ENCODE measurements at regions not wholly inside any gene's neighbourhood (a gene's known extent, or its start where the extent isn't known, plus 50 kb on each side); places are given as distances from the start of the nearest gene placed in this dataset.

DNA sequence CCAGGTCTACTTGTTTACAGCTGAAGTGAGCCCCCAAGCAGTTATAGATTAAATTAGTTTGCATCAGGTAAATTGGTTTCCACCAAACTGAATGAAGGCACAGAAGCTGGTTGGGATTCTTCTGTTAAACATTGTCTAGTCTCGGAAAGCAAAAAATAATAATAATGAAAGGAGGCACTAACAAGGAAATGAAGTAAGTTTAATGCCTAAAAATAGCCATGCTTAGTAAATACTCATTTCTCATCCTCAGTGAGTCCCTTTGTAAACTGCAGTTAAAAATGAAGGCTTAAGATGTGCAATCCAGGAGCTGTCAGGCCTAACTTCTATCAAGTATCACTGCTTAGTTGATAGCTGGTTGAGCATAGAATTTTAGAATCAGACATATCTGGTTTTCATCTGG lies 113.5 kb downstream of the BTG1 start:
- DNase-seq (ENCODE audit: low read depth in 2 of 2) = no peak

DNA sequence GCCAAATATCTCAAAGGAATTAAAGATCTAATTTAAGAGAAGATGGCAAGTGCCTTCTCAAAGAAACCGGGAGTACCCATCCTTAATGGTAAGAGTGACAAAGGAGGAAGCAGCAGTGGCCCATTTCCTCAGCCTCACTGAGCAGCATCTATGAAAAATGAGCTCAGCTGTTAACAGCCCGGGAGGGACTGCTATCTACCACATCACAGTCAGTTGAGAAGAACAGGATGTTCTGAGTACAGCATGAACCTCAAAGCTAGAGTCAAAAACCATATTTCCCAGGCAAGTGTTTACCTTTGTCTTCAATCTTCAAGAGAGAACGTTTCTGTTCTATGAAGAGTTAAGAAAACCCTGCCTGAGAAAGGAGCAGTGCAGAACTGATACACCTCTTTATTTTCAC lies 115.0 kb downstream of the BTG1 start:
- DNase-seq (ENCODE audit: low read depth in 2 of 2) = peak in 1 of 2 donors; percentile 8

DNA sequence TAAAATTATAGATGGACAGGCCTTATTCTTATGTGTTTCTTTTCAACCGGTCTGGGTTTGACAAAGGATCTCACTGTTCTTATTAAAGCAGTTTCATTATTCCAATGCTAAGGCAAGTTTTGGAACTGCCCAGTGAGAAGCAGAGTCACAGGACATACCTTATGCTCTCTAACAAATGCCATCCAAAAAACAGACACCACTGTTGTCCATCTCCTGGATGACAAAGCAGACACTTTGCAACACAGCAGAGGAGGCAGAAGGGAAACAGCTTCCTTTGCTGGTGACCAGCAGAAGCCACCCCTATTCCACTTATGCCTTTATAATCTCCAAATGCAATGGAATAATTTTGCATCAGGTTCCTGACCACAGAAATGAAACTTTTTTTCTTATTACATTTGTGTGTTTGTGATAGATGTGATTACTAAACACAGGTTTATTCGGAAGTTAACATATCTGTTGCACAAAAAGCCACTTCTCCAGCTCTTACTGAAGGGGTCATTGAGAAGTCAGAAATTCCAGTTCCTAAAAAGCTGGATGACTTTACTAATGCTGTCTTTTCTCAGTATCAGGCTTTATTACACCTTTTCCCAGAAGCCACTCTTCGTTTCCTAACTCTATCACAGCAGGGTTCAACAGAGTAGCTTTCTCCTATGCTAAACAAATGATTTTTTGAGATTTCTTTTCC lies 115.6 kb downstream of the BTG1 start:
- no peak for DNase-seq (ENCODE audit: low read depth in 2 of 2)

DNA sequence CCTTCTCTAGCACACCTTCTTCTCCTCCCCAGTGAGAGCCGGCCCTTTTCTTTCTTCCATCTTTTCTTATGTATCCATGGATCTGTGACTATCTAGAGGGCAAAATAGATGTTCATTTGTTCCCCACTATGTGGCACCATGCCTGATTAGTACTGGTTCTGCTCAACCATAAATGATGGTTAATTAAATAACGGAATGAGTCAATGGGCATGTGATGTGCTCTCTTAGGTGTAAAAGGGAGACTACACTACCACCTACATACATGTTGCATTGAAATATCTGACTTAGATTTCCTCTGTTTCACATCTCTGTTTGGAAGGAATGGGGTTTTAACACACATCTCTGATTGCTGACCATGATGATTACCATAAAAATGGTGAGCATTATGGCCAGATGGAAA lies 116.5 kb downstream of the BTG1 start:
- DNase-seq (ENCODE audit: low read depth in 2 of 2) = no peak

DNA sequence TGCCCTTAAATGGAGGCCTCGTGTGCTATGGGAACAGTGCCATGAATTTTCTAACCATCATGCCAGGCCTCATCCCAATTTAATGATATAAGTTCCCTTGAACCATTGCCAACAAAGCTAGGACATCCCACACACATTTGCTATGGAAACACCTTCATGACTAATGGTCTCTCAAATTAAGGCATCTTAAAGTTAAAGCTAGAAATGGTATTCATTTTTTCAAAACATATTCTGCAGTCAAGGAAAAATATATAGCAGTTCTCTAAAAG lies 117.3 kb downstream of the BTG1 start:
- DNase-seq (ENCODE audit: low read depth in 2 of 2) = no peak

DNA sequence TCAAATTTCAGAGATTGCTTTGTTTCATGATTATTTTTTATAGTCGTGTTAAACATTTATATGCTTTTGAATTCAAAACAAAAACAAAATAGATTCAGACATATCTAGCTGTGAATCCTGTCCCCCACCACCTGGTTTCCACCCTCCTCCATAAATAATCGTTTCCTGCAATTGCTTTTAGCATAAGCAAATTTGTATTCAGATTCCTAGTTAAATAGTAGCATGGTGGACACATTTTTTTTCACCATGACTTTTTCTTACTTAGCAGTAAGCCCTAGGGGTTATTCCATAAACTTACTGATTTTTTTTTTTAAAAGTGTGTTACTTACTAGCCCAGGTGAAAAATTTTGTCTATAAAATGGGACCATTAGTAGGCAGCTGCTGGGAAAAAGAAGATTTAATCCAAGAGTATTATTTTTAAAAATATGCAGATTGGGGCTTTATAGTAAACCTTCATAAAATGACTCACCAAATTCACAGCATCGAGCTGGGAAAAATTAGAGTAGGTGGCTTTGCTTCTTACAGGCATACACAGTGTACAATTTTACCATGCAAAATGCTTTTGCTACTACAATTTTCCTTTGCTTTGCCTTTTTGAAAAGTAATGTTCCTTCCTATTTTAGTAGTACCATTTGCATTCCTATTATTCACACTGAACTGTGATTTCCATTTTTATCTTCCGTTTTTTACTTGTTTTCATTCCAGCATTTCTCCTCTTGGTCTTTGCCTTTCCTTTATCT lies 117.8 kb downstream of the BTG1 start:
- DNase-seq (ENCODE audit: low read depth in 2 of 2) = no peak

DNA sequence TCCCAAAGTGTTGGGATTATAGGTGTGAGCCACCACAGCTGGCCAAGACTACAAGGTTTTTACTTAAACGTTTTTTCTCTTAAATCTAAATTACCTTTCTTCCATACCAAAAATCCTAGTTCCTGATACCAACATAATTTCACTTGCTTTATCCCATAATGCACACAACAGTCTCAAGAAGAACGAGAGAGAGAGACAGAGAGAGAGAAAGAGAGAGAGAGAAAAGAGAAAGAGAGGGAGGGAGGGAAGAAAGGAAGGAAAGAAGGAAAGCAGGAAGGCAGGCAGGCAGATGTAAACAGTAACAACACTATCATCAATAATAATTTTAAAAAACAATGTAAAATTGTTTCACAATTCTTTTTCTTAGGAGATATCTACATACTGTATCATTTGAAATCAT lies 118.4 kb downstream of the BTG1 start:
- no peak for DNase-seq (ENCODE audit: low read depth in 2 of 2)

DNA sequence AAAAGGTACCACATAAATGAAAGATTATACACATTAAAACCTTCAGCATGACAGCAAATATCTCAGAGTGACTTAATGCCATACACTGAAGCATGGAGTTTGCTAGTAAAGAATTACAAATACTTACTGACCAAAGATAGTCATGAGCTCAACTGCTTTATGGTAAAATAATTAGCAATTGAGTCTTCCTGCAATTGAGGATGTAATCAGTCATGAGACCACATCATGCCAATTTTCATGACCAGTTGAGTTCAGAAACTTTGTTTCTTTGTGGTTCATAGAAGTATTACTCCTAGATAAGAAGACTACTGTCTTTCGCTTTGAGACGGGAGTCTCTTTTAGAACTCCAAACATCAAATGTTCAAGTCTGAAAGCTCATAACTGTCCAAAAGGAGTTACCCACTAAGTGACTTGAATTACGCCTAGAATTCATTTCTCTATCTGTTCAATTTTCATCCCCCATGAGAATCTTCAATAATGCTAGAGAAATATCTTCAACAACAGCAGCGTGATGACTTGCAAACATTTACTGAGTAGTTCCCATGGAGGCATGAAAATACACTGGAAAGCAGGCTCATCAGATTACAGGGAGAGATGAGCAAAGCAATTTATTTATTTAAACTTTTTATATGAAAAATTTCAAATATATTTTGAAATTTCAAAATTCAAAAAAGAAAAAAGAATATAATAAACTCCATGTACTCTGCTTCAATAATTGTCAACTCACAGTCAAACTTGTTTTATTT lies 120.0 kb downstream of the BTG1 start:
- DNase-seq (ENCODE audit: low read depth in 2 of 2) = no peak

DNA sequence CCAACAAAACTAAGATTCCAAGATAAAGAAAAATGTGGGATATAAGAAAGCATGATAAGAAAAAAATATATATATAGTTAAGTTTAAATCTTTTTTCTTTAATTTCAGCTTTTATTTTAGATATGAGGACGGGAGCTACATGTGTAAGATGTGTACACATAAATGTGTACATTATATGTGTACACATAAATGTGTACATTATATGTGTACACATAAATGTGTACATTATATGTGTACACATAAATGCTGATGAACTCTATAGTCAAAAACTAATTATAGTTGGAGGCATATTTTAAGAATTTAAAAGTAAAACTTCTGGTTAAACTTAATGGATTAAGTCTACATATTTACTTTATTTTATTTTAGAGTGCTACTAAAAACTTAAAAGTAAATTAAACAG lies 123.6 kb downstream of the BTG1 start:
- DNase-seq (ENCODE audit: low read depth in 2 of 2) = no peak

DNA sequence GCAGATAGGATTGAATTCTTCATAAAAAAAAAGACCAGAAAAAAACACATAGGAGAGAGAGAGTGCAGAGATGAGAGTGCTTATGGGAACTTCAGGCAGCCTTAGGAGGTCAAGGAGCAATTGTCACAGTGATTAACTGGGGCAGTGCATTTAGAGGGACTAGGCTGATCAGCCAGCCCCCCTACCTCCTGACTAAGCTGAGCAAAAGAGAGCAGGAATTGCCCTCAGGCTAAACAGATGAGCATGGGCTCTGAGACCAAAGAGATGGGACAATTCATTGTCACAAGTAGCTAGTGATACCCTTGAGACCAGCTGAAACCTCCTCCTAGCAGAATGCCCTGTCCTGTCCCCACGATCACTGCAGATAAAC lies 124.0 kb downstream of the BTG1 start:
- no peak for DNase-seq (ENCODE audit: low read depth in 2 of 2)

DNA sequence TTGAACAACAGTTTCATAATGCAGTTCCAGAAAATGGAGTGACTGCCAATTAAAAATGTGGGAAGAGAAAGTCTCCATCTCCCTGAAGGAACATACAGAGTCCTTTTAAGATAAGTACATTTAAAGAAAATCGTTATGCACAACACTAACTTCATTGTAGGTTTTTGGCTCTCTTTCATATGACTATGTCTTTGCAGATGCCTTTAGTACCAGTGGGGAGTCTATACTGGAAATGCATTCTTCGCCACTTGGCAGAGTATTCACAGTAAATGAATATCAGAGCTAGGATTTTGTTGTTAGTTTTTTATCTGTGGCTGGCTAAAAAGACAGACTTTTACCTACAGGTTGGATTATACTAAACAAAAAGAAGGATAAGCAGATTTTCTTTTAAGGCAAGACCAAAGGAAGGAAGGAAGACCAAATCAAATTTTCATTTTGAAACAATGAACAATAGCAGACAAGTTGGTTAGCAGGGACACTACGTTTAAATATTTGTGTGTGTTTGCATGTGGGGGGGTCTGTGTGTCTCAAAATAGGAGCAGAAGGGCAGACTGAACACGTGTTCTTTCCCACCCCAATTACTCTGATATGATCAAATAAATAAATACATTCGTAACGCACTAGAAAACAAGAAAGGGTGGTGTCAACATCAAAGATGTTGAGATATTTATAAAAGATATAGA lies 124.5 kb downstream of the BTG1 start:
- no peak for DNase-seq (ENCODE audit: low read depth in 2 of 2)

DNA sequence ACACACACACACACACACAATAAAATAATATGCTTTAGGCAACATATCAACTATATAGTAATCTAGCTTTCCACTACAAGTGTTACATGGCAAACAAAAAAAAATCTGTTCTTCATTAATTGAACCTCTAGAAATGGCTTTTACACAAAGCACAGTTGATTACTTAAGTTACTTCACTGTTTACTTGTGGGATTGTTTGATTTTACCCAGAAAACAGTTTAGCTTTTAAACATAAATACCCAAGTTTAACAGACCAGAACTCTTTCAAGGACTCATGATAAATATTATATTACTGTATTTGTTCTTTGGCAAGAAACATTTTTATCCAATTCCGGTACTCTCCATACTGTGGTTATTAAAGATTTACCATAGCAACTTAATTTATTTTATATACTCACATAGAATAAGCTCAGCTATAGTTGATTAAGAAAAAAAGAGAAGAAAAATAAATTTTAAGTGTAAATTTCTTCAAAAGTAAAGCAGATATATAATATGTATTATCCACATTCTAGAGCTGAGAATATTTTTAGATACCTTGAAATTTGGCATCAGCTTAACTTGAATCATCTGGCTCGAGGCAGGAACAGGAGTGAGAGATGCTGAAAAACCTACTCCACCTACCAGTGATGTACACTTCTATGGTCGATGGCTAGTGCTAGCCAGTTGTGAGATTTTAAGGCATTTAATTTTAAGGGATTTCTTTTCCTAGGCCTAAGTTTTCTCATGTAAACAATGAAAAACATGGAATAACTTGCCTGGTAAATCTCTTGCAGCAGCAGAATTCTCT lies 126.0 kb downstream of the BTG1 start:
- DNase-seq (ENCODE audit: low read depth in 2 of 2) = no peak

DNA sequence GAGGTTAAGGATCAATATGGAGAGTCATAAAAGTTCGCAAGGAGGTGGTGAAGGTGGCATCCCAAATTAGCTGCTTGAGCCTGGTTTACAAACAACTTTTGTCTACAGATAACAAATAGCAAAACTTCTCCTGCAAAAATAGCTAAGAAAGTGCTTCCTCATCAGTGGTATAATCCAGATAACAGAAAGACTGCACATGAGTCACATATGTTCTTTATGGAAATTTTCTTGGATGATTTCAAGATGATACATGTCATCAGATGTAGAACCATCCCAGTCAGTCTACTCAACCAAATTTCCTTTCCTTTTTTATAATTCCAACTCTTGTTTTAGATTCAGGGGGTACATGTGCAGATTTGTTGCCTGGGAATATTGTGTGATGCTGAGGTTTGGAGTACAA lies 133.0 kb downstream of the BTG1 start:
- no peak for DNase-seq (ENCODE audit: low read depth in 2 of 2)

DNA sequence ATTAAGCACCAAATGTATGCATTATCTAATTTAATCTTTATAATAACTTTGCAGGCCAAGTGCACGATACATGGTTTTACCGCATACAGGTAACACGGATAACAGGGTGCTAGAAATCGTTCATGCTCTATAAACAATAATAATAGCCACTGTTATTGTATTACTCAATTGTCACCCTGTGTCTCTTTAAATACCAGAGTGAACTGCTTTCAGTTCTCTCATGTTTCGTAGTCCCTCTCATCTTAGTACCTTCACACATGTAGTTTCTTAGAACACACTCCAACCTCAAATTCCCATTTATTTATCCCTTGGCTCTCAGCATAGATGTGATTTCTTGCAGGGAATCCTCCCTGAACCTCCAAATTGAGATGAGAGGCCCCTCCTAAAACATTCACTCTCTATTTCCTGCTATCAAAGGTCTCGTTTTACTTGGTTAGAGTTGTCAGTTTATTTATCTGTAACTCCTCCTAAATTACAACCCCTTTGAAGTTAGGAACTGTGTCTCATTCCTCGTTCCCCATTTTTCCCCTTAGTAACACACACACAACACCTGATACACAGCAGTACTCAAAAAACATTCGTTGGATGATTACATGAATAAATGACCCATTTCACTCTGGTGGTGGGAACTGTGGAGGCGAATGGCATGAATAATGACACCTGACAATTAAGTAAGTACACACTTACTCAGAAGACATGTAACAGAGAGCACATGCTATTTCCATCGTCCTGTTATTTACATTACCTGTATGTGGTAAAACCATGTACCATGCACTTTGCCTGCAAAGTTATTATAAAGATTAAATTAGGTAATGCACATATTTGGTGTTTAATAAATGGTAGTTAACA lies 134.6 kb downstream of the BTG1 start:
- DNase-seq (ENCODE audit: low read depth in 2 of 2) = no peak

DNA sequence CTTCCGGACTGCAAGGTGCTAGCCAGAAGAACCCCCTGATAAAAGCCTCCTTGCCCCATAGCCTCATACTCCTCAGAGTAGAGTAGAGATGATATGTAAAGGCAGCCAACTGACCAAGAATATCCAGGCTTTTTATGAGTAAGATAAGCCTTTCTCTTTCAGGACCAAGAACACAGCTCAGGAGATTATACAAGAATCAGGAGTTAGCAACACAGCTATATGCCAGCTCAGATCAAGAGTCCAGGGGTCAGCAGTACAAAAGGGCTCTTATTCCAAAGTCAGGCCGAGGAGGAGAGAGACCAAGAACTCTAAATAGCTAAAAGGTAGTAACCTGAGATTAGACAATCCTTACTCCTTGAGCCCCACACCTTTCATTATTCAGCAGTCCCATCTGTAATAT lies 135.3 kb downstream of the BTG1 start:
- DNase-seq (ENCODE audit: low read depth in 2 of 2) = no peak

DNA sequence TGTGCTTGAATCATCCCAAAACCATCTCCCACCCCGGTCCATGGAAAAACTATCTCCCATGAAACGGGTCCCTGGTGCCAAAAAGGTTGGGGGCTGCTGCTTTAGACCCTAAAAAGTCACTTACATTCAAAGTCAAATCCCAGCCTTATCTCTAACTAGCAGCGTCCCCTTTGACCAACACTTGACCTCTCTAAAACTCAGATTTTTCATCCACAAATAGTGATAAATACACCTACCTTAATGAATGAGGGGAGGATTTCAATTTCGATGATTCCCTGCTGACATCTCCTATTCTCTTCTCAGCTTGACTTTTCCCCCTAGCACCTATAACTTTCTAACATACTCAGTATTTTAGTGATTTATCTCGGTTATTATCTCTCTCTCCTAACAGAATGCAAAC lies 137.3 kb downstream of the BTG1 start:
- no peak for DNase-seq (ENCODE audit: low read depth in 2 of 2)

DNA sequence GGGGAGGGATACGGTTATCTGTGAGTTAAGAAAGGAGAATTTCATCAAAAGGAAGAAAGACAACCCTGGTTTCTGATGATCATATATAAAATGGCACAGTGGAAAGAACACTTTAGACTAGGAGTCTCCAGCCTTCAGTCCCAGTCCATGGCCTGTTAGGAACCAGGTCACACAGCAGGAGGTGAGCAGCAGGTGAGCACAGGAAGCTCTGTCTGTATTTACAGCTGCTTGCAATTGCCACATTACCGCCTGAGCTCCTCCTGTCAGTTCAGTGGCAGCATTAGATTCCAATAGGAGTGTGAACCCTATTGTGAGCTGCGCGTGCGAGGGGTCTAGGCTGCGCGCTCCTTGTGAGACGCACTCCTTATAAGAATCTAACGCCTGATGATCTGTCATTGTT lies 137.9 kb downstream of the BTG1 start:
- no peak for DNase-seq (ENCODE audit: low read depth in 2 of 2)

DNA sequence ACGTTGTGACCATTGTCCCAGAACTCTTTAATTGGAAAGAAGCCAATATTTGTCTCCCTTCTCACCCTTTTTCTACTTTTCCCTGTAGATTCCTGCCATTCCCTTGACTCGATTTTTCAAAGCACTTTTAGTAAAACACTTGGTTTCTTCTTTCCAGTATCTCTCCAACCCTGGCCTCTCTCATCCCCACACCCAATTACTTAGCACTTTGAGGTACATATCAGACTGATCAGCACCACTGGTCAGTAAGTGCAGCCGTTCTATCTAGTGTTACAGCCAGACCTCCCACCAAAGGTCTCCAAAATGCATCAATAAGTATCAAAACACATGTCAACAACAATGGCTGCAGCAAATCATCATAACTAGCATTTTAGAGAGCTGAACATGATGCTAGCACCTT lies 141.9 kb downstream of the BTG1 start:
- no peak for DNase-seq (ENCODE audit: low read depth in 2 of 2)

DNA sequence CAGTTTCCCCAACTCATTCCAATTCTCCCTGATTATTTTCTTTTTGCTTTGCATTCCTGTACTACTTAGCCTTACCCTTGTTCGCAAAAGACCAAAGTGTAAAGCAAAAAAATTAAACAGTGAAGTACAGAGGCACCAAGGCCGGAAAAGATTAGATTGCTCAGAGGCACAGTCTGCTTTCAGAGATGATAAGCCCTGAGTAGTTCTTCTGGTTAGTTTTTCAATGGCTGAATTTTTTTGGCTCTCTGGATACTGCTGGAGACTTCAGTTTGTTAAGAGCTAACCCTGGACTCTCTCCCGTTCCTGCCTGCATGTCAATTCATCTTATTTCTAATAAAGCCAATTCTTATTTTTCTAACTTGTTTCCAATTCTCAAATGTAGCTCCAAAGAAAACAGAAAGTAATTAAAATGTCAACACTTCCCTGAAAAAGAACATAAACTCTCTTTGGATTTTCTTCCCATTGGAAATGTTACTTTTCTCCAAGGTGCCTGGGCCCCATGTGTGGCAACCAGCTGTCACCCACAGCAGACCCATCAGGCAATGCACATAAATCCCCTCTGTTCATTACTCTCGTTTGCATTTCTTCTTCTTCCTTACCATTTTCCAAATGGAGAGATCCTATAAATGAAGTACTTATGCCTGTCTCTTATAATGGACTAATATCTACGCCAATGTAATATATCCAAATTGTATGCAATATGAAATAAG lies 142.8 kb downstream of the BTG1 start:
- DNase-seq (ENCODE audit: low read depth in 2 of 2) = no peak

DNA sequence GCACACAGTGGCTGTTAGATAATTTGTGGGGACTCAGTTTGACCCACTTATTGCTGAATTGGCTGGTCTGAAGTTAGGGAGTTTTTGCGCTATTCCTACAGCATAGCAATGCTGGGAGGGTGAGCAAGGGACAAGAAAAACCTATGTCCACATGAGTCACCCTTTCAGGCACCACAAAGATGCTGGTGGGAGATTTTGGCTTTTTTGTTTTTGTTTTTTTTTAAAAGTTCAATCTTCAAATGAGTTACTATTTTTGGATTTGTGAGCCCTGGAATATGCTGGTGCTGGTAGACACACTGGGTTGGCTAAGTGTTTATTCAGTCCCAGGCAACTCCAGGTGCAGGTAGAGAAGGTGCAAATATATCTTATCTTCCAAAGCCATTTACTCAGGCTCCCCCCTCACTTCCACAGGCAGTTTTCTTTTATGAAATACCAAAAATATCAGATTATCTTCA lies 143.4 kb downstream of the BTG1 start:
- DNase-seq (ENCODE audit: low read depth in 2 of 2) = no peak

All from stimulated activated CD8-positive, alpha-beta memory T cell treated with anti-CD3 and anti-CD28 coated beads, Interleukin-2, amount 100 ng/mL, for 48 hours (primary cell).